Uterus (tissue), 2 donors: ENCODE measurements at regions not wholly inside any gene's neighbourhood (a gene's known extent, or its start where the extent isn't known, plus 50 kb on each side); places are given as distances from the start of the nearest gene placed in this dataset.

Experiments
- POLR2A ChIP-seq, 2 donors: fragments of 450-650 bp; IDR thresholded peaks; one replicate each; pipeline ENCODE4 v1.6.1; 2016; ENCODE audit warnings: antibody characterized with exemption in 2 of 2, mild to moderate bottlenecking in 1 of 2, moderate library complexity in 1 of 2
- TF ChIP-seq, protein P1 (sequence below), 4 experiments: fragments of 200-600 bp in 2 of 4; fragments of 450-650 bp in 2 of 4; sonication (generic) in 2 of 4; IDR thresholded peaks; one replicate each; pipeline ENCODE4 v1.5.1; 2016 to 2019; ENCODE audit warnings: antibody characterized with exemption in 4 of 4, mild to moderate bottlenecking in 2 of 4, moderate library complexity in 1 of 4

DNA sequence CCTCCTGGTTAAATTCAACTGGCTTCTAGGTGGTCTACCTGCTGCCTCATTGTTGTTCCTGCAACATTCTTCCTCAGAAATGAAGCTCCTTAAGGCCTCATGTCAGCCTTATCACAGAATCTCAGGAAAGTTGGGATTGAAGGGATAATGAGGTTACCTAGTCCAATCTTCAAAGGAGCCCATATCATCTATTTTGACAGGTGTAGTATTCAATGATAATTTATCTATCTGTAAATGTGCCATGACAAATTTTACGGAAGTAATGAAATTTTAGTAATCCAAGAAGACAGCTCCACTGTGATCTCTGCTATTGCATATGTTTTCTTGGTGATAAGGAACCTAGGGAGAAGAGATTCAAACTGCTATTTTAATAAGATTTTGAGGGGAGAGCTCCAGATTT lies 973.8 kb downstream of the ROBO2 start:
- TF ChIP-seq, protein P1, sequence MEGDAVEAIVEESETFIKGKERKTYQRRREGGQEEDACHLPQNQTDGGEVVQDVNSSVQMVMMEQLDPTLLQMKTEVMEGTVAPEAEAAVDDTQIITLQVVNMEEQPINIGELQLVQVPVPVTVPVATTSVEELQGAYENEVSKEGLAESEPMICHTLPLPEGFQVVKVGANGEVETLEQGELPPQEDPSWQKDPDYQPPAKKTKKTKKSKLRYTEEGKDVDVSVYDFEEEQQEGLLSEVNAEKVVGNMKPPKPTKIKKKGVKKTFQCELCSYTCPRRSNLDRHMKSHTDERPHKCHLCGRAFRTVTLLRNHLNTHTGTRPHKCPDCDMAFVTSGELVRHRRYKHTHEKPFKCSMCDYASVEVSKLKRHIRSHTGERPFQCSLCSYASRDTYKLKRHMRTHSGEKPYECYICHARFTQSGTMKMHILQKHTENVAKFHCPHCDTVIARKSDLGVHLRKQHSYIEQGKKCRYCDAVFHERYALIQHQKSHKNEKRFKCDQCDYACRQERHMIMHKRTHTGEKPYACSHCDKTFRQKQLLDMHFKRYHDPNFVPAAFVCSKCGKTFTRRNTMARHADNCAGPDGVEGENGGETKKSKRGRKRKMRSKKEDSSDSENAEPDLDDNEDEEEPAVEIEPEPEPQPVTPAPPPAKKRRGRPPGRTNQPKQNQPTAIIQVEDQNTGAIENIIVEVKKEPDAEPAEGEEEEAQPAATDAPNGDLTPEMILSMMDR (IDR thresholded peaks at IDR 0.05) = no peak
- TF ChIP-seq POLR2A (IDR thresholded peaks at IDR 0.05) = no peak
